Stimulated activated naive CD4-positive, alpha-beta T cell treated with Interleukin-2 at 50 U/mL for 16 hours (primary cell): ENCODE measurements at regions not wholly inside any gene's neighbourhood (a gene's known extent, or its start where the extent isn't known, plus 50 kb on each side); places are given as distances from the start of the nearest gene placed in this dataset.
"Not testable (repeated sequence)": the region's sequence is repeated elsewhere in the genome, so short reads cannot be mapped to it uniquely, and the experiment has no call there.

Experiments
- DNase-seq: peaks from one replicate; lab custom pipeline; 2025; lab: John Stamatoyannopoulos, UW

DNA sequence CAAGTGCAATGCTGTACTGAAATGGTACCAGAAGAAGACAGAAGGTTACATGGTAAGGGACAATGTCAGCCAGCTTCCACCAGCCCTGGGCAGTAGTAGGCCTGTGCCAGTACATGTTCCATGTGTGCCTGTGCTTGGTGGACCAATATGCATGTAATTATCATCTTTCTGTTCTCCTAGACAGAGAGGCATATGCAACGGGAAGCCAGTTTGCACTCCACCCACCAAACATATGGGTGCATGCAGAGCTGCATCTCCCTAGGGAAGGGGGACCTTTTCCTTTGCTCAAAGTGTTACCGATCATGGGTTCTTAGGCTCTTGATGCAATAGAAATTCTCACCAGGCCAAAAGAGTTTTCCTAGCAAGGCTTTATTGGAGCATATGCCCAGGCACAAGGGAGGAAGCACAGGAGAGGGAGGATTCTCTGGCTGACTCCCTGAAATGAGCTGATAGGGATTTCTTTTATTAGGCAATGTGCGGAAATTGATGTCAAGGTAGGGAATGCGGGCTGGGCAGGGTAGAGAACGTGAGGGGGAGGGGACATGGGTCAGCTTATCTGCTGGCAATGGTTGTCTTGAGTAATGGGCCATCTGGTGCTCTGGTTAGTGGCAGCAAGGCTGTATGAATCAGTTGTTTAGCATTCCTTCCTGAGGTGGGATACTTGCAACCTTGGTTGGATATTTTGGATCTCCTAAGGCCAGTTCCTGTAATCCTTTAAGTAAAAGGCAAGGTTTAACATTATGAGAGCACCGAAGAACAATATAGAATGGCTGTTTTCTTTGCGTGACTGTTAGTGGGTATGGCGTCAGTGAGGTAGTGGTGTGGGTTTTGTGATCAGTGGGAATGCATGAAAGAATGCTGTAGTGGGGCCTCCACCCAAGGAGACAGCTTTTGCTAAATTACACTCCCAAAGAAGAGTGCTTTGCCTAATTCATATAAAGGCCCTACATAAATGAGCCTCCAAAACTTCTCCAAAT is 102.5 kb downstream of the CDRT15L2 start:
- DNase-seq: not testable (repeated sequence)

DNA sequence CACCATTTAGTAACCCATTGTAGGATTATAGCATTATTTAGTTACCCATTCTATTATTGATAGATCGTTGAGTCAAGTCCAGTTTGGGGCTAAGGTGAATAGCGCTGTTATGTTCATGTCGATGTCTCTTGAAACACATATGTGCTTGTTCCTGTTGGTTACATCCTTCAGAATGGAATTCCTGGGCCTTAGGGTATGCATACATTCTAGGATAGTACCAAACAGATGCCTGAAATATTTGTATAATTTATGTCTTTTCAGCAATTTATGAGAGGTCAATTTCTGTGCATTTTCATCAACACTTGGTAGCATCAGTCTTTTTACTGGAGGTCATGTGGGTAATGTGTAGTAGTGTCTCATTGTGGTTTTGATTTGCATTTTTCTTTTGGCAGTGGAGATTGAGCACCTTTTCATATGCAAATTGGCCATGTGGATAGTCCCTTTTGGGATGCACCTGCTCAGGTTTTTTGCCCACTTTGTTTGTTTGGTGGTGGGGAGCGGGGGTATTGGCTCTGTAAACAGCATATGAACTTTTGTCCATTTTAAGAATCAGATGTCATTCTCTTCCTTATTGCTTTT is 104.2 kb downstream of the CDRT15L2 start:
- DNase-seq: not testable (repeated sequence)

DNA sequence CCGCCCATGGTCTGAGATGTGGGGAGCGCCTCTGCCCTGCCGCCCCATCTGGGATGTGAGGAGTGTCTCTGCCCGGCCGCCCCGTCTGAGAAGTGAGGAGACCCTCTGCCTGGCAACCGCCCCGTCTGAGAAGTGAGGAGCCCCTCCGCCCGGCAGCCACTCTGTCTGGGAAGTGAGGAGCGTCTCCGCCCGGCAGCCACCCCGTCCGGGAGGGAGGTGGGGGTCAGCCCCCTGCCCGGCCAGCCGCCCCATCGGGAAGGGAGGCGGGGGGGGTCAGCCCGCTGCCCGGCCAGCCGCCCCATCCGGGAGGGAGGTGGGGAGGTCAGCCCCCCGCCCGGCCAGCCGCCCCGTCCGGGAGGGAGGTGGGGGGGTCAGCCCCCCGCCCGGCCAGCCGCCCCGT is 105.5 kb downstream of the CDRT15L2 start:
- DNase-seq: not testable (repeated sequence)

DNA sequence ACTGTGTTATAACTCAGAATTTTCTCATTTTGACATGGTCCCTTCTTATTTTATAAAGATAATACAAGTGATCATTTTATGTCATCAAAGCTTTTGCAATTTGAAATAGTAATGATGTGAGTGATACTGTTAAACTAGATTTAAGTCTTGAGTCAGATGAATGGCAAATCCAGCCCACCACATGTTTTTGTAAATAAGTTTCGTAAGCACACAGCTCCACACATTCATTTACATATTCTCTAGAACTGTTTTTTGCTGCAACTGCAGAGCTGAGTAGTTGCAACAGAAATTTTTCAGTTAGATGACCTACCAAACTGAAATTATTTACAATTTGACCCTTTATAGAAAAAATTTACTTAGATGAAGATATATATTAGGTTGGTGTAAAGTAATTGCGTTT is 108.1 kb downstream of the CDRT15L2 start:
- not testable (repeated sequence) for DNase-seq

DNA sequence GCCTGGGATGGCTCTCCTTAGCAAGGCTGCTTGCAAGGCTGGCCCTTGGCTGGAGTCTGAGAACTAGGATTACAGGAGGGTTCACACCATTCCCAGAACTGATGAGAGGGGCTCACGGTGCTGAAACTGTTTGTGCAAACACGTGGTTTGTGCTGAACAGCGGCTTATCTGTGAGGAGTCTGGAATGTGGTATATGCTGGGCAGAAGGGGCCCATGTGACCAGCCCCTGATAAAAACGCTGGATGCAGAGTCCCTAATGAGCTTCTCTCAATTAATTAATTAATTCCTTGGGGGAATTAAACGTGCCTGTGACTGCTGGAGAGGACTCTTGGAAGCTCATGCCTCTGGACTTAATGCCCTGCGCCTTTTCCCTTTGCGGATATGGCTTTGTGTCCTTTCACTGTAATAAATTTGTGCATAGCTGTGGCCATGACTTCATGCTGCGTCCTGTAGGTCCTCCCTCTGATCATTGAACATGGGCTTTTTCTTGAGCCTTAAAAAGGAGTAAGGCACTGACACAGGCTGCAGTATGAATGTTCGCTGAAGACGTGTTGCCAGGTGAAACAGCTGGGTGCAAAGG is 109.7 kb downstream of the CDRT15L2 start:
- DNase-seq: not testable (repeated sequence)

DNA sequence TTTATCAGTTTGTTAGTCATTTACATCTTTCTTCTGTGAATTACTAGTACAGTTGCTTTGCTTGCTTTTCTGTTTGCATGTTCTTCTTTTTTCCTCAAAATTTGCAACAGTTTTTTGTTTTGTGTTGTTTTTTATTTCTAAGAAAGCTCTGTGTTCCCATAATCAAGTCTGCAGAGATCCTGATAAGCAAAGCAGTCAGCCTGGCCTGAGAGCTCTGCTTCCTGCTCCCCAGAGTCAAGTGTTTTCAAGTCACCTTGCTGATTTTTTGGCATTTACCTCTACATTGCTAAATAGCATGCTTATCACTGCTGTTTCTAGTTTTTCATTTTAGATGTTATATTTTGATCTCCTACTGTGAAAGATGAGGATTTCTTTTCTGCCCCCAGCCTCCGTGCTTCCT is 113.2 kb downstream of the CDRT15L2 start:
- not testable (repeated sequence) for DNase-seq

DNA sequence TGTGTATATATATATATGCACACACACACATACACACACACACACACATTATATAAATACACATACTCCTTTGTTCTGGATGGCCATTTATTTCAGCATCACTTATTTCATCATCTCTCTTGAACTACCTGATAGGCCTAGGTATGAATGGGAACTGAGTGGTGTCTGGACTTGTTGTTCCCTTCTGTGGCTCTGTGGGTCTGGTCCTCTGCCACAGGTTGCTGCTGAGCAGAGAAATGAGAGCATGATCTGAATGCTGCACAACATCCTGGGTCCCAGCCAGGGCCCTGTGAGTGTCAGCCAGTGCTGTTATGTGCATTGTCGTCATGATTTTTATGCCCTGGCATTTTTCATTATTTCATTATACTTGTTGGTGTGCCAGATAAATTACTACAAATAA is 116.3 kb downstream of the CDRT15L2 start:
- DNase-seq: not testable (repeated sequence)

DNA sequence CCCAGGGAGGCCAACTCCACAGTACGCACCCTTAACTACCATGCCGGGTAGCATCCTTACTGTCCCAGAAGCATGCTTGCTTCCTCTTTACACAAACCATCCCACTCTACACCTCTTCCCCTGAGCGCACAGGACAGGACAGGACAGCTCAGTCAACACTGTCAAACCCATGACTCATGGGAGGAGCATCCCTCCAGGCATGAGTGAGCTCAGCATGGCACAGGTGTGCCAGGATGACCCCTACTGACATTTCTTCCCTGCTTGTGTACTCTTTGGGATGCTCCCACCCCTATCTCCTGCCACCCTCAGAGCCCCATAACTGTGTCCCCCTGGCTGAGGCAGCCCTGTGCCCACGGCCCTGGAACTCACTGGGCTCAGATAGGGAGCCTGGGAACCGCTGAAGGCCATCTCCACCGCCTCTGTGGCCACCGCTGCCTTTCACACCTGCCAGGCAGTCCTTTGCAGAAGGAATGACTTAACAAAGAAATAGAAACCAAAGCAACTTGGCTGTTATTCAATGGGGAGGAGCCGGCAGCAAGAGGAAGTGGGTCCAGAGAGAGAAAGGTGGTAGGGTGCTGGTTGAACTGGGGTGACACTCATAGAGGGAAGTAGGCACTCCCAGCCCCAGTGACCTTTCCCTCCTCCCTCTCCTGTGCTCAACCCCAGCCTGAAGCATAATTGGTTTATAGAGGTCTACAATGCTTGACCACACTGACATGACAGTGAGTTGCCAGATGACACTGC is 119.1 kb downstream of the CDRT15L2 start:
- DNase-seq: not testable (repeated sequence)

DNA sequence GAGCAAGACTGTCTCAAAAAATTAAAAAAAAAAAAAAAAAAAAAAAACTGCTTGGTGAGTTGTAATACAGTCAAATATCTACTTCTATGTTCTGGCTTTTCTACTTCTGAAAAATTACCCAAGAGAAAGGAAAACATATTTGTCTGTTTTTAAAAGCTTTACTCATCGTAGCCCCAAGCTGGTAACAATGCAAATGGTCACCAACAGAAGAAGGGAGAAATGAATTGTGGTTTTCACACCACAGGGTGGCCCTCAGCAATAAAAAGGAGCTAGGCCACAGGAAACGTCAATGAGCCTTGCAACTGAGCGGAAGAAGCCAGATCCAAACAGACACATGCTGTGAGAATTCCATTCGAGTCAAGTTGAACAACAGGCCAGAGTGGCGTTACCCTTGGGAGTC is 121.0 kb downstream of the CDRT15L2 start:
- not testable (repeated sequence) for DNase-seq

DNA sequence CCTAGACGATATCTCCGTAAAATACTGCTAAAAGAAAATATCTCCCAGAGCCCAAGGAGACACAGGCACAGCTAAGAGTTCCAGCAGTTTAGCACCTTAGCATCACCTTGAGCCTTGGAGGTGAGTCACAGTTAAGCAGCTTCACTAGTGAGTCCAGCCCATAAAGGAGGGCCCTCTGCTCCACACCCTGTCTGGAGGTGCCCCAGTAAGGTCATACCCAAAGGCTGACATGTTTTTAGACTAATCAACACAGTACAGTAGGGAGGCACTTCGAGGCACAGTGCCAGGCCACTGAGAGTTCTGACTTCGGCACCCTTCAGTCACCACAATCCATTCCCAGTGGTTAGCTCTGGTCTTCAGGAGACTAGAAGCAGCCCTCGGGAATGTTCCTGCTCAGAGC is 121.8 kb downstream of the CDRT15L2 start:
- DNase-seq: not testable (repeated sequence)

DNA sequence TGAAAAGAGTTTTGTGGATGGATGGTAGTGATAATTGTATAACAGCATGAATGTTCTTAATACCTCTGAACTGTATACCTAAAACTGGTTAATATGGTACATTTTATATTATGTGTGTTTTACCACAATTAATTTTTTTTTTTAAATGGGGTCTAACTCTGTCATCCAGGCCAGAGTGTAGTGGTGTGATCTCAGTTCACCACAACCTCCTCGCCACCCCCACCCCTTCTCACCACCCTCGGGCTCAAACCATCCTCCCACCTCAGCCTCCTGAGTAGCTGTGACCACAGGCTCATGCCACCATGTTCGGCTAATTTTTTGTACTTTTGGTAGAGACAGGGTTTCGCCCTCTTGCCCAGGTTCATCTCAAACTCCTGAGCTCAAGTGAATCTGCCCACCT is 123.2 kb downstream of the CDRT15L2 start:
- no peak for DNase-seq

DNA sequence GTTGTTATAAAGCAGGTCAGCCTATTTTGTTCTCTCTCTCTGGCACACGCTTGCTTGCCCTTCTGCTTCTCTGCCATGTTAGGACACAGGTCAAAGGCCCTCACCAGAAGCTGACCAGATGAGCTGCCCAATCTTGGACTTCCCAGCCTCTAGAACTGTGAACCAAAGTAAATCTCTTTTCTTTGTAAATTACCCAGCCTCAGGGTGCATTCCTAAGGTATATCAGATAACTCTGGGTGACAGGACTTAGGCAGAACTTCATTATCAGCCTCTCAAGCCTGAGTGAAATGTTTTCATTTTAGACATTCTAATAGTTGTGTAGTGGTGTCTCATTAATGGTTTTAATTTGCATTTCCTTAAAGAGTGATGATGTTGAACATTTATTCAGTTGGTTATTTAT is 124.3 kb downstream of the CDRT15L2 start:
- DNase-seq: no peak

DNA sequence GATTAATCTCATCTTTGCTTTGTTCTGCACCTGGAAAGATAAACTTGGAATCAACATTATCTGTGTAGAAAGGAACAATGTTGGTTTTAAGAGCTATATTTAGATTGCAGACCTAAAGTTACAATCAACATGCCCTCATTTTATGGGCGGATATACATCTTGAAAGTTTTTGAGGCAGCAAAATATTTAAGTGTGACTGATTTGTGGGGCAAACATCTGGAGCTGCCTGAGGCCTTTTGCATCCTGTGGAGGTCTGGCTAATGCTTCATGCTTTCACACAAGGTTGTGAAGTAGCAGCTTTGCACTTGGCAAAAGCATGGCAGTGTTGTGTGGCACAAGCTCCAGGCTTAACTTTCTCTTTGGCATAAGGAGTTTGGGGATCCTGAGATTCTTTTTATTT is 125.7 kb downstream of the CDRT15L2 start:
- not testable (repeated sequence) for DNase-seq

DNA sequence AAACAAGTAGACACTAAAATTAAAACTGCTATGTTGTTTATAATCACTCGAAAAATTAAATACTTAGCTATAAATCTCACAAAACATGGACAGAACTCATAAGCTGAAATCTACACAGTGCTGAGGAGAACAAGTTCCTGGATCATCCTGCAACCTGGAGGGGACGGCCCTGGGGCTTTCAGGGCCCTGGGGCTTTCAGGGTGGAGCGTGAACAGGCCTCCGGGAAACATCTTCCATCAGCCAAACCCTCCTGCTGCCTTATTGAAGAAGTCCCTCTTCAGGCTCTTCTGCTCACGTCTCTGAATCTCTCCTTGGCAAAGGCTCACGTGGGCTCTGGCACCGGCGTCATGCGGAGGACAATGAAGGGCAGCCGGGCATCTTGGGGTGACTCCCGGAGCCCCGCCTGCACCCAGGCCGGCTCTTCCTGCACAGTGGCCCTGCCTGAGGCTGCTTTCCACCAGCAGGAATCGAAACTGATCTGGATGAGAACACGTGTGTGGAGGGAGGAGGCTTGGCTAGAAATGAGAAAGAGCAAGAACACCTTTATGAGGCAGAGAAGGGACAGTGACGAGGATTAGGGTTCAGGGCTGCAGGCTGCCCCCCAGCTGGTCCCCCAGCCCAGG is 127.3 kb downstream of the CDRT15L2 start:
- no peak for DNase-seq

DNA sequence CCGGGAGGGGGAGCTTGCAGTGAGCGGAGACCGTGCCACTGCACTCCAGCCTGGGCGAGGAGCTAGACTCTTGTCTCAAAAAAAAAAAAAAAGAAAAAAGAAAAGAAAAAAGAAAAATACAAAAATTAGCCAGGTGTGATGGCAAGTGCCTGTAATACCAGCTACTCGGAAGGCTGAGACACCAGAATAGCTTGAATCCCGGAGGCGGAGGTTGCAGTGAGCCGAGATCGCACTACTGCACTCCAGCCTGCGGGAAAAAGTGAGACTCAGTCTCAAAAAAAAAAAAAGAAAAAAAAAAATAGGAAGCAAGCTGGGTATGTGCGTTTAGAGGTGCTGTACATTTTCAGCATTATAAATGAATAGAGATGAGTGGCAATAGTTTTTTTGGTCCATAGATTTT is 129.3 kb downstream of the CDRT15L2 start:
- not testable (repeated sequence) for DNase-seq

DNA sequence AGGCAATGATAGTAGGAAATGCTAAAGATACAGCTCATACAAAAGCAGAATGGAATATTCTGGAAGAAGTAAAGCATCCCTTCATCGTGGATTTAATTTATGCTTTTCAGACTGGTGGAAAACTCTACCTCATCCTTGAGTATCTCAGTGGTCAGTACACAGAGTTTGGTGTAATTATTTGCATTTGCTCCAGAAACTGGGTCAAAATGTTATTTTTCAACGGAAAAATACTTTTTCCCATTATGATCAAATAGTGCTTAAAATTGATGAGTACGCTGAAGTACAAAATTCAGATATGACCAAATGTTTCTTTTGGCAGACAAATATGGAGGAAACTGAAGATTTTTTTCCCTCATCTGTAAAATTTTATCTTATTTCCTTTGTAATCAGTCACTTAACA is 137.0 kb downstream of the CDRT15L2 start:
- not testable (repeated sequence) for DNase-seq

DNA sequence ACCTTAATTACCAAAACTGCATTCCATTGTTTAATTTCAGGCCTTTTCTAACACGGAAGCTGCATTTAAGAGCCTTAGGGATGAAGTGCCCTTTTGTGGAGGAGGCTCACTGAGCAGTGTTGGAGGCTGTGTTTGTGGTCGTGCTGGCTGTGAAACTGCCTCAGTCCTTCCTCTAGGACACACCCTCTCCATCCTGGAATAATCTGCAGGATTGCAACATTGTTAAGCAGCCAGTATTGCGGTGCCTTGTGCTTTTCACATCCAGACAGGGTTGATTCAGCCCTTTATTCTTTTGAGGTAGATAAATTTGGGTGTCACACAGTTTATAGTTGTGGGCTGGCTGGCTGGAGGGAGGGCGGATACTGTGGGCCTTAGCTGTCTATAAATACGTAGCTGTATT is 141.6 kb downstream of the CDRT15L2 start:
- no peak for DNase-seq

DNA sequence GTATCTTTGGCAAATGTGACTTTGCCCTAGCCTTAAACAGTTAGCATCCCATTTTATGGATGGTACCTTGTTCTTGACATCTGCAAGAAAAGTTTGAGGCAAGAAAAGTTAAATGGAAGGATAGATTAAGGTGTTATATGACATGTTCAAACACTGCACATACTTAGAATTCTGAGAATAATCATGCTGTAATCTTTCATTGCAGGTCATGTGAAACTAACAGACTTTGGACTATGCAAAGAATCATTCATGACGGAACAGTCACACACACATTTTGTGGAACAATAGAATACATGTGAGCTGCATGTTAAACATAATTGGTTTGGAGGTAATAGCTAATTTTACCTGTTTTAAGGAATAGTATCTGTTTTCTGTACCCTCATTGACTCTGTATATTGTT is 144.9 kb downstream of the CDRT15L2 start:
- not testable (repeated sequence) for DNase-seq

DNA sequence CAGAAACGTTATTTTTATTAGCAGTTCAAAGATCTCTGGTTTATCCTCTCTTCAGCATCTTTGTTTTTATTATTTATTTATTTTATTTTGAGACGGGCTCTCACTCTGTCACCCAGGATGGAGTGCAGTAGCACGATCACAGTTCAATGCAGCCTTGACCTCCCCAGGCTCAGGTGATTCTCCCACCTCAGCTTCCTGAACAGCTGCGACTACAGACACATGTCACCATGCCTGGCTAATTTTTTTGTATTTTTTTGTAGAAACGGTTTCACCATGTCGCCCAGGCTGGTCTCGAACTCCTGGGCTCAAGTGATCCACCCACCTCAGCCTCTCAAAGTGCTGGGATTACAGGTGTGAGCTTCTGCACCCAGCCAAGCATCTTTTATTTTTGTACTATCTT is 147.7 kb downstream of the CDRT15L2 start:
- DNase-seq: not testable (repeated sequence)

DNA sequence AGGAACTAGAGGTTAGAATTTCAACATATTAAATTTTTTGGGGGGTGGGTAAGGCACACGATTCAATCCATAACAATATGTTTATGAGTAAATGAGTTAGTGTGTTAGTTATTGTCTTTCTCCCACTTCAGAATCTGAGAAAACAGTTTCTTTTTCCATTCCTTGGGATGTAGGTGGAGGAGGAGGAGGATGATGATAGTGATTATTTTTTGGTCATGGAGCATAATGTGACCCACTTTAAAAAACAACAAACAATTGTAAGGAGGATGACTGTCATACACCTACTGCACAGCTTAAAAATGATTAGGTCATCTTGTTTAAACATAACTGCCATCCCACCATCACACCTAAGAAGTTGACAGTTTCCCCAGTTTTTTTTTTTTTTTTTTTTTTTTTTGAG is 148.7 kb downstream of the CDRT15L2 start:
- no peak for DNase-seq

DNA sequence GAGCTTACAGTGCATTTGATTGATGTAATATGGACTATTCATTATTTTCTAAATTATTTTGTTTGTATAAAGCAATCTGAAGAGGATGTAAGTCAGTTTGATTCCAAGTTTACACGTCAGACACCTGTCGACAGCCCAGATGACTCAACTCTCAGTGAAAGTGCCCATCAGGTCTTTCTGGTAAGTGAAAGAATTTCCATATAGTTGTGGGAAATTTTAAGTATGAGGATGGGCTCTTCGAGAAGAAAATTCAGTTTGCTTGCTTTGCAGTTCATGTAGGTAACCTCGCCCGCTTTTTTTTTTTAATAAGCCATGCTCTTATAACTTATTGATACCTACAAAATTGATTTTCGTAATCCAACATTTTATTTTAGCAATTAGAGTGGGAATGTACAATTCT is 151.6 kb downstream of the CDRT15L2 start:
- DNase-seq: not testable (repeated sequence)

DNA sequence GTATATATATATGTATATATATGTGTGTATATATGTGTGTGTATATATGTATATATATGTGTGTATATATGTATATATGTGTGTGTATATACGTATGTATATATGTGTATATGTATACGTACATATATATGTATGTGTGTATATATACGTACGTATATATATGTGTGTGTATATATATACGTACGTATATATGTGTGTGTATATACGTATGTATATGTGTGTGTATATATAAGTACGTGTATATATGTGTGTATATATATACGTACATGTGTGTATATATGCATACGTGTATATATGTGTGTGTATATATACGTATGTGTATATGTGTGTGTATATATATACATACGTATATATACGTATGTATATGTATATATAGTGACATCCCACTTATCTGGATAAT is 154.4 kb downstream of the CDRT15L2 start:
- no peak for DNase-seq
